GM12874 (cell line): ENCODE measurements at regions not wholly inside any gene's neighbourhood (a gene's known extent, or its start where the extent isn't known, plus 50 kb on each side); places are given as distances from the start of the nearest gene placed in this dataset.

ENCODE experiments used
- CTCF ChIP-seq: IDR thresholded peaks from 2 replicates; pipeline ENCODE4 v1.5.1; 2011; ENCODE audit warnings: low read depth, mild to moderate bottlenecking, control low read depth, low read length, moderate library complexity; ENCODE audit not compliant: insufficient read depth

- no peak for TF ChIP-seq CTCF
Measured at GRCh38 chr6:18586133-18586532, 199.0 kb downstream of the RNF144B start.

GRCh38 chr6:18595774-18596530 lies 208.8 kb downstream of the RNF144B start:
- TF ChIP-seq CTCF = peak; percentile 87

GRCh38 chr6:18596531-18596835 lies 209.3 kb downstream of the RNF144B start:
- no peak for TF ChIP-seq CTCF

GRCh38 chr6:18598551-18599264 lies 211.6 kb downstream of the RNF144B start:
- no peak for TF ChIP-seq CTCF

DNA sequence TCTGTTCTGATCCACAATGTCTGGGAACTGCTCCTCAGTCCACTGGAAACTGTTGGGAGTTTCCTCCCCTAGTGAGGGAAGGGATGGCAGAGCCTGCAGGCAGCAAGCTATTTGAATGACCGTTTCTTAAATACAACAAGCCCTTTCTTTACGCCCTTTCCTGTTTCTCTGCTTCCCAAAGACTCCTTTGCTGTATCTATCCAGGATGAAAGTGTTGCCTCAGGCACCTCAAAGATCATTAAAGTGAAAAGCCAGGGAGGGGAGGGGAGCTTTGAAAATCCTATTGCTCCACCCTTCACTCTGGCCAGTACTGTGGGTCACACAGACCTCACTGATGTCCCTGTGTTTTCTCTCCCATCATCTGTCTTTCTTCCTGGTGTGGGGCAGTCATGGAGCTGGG lies 213.1 kb downstream of the RNF144B start:
- TF ChIP-seq CTCF = no peak

DNA sequence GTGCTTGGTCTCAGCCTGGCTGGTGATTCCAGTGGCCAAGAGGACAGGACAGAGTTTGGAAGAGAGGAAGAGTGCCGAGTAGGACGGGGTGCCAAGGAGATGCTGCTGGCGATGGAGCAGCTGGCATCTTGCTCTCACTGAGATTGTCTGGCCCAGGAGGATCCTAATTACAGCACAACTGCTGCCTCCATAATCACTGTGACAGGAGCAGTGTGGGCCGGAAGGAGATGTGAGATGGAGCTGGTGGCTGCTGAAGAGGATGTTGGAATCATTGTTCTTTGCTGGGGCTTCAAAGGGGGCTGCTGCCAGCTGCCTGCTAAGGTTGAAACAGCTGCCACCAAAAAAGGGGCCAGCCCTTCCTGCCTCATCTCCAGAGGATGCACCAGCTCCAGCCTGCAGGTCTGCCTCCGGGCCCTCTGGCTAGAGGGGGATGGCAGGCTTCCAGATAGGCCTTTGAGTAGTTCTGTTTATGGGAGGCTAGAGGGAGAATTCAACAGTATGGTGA lies 214.4 kb downstream of the RNF144B start:
- TF ChIP-seq CTCF = no peak

DNA sequence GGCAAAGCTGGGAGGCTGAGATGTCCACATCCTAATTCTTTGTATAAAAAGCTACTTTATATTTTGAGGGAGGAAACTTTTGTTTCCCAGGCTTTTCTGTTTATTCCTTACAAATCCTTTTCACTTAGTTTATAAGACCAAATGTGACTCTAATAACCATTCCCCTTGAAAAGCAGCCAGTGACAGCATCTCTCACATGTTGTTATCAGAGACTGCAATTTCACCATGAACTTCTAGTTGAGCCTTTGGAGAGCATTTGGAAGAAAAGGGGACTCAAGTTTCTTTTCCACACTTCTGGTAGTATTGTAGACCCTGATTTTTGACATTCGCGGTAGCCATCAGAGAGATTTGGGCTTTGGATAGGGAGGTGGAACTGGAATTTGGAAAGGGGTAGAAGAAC lies 215.8 kb downstream of the RNF144B start:
- no peak for TF ChIP-seq CTCF
